Astrocyte (in vitro differentiated cells and primary cell): ENCODE measurements at regions not wholly inside any gene's neighbourhood (a gene's known extent, or its start where the extent isn't known, plus 50 kb on each side); places are given as distances from the start of the nearest gene placed in this dataset.

Experiments
- EZH2 ChIP-seq: IDR thresholded peaks from 2 replicates; pipeline ENCODE4 v1.6.1; 2012; ENCODE audit warnings: mild to moderate bottlenecking, low read length, inconsistent platforms; ENCODE audit not compliant: insufficient read depth
- TF ChIP-seq, protein P1 (sequence below): IDR thresholded peaks from 2 replicates; pipeline ENCODE4 v1.5.1; 2011; ENCODE audit warnings: low read depth, mild to moderate bottlenecking, inconsistent platforms, low read length, moderate library complexity; ENCODE audit not compliant: insufficient read depth

DNA sequence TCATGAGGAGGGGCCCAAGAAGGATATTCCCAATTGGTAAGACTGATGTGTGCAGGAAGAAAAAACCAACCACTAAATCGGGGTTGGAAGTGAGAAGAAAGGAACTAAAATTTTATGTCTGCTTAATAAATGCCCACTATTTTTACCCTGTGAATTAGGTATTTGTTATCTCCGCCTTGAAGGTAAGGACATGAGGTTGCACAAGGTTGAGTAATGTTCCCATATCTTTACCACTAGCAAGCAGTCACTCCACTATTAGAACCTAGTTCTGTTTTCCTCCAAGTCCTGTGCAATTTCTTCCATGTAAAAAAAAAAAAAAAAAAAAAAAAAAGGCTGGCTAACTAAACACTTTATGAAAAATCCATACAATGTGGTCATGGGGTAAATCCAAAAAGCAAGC is 318.5 kb upstream of the SLCO3A1 start:
- TF ChIP-seq, protein P1, sequence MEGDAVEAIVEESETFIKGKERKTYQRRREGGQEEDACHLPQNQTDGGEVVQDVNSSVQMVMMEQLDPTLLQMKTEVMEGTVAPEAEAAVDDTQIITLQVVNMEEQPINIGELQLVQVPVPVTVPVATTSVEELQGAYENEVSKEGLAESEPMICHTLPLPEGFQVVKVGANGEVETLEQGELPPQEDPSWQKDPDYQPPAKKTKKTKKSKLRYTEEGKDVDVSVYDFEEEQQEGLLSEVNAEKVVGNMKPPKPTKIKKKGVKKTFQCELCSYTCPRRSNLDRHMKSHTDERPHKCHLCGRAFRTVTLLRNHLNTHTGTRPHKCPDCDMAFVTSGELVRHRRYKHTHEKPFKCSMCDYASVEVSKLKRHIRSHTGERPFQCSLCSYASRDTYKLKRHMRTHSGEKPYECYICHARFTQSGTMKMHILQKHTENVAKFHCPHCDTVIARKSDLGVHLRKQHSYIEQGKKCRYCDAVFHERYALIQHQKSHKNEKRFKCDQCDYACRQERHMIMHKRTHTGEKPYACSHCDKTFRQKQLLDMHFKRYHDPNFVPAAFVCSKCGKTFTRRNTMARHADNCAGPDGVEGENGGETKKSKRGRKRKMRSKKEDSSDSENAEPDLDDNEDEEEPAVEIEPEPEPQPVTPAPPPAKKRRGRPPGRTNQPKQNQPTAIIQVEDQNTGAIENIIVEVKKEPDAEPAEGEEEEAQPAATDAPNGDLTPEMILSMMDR = no peak
- no peak for TF ChIP-seq EZH2
